ENCODE measurements at regions not wholly inside any gene's neighbourhood (a gene's known extent, or its start where the extent isn't known, plus 50 kb on each side); places are given as distances from the start of the nearest gene placed in this dataset.

DNA sequence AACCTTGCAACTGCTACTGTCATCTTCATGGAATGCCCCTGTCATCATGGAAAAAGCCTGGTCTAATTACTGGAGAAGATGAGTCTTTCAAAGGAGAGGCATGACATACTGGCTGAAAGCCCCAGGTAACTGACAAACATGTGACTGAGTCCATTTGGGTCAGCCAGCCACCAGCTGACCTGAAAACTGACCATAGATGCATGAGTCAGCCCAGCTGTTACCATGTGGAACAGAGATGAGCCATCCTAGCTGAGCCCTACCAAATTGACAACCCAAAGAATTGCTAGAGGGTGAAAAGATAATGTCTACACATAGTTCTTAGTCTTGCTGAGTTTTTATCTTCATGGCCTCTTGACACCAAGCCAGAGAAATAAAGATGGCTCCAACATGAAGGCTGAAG is 311.8 kb downstream of the UTP18 start:
- DNase-seq = no peak

All from inflammatory macrophage treated with lipopolysaccharide for 4 hours (primary cell).